CD14-positive monocyte (primary cell): ENCODE measurements at regions not wholly inside any gene's neighbourhood (a gene's known extent, or its start where the extent isn't known, plus 50 kb on each side); places are given as distances from the start of the nearest gene placed in this dataset.

Source experiments
- DNase-seq, 3 donors: peaks; one replicate each; pipeline ENCODE4 v3.0.0-alpha.2; 2011 to 2022
- H2AFZ ChIP-seq: 2 replicates; pipeline ENCODE4 v1.6.0; 2012; ENCODE audit warnings: mild to moderate bottlenecking, low read depth, low read length, inconsistent platforms; ENCODE audit not compliant: insufficient read depth, poor library complexity, severe bottlenecking
- H3K27ac ChIP-seq, 2 donors: 1 replicate in 1 of 2; 2 replicates in 1 of 2; pipeline ENCODE4 v1.5.1; 2012 to 2013; ENCODE audit warnings: low read length in 2 of 2, control low read depth in 1 of 2, inconsistent platforms in 1 of 2, low read depth in 1 of 2, mild to moderate bottlenecking in 1 of 2
- H3K27me3 ChIP-seq, 2 donors: one replicate each; pipeline versions ENCODE4 v1.6.0 to v1.6.1; 2011 to 2013; ENCODE audit warnings: low read length in 2 of 2; ENCODE audit not compliant: control insufficient read depth in 2 of 2, insufficient read depth in 2 of 2
- H3K36me3 ChIP-seq, 2 donors: replicated peaks in 1 of 2; 1 replicate in 1 of 2; 2 replicates in 1 of 2; pipeline versions ENCODE4 v1.5.1 to v1.6.1; 2012 to 2013; ENCODE audit warnings: low read length in 2 of 2, control low read depth in 1 of 2, inconsistent platforms in 1 of 2, mild to moderate bottlenecking in 1 of 2; ENCODE audit not compliant: insufficient read depth in 2 of 2, control insufficient read depth in 1 of 2
- H3K4me1 ChIP-seq, 2 donors: 1 replicate in 1 of 2; 2 replicates in 1 of 2; pipeline versions ENCODE4 v1.5.1 to v1.6.1; 2012 to 2013; ENCODE audit warnings: low read length in 2 of 2, control low read depth in 1 of 2, inconsistent platforms in 1 of 2, mild to moderate bottlenecking in 1 of 2, moderate library complexity in 1 of 2; ENCODE audit not compliant: insufficient read depth in 2 of 2, control insufficient read depth in 1 of 2
- H3K4me2 ChIP-seq: replicated peaks from 2 replicates; pipeline ENCODE3; 2012; ENCODE audit warnings: low read length, moderate library complexity, mild to moderate bottlenecking; ENCODE audit not compliant: poor library complexity, severe bottlenecking; ENCODE audit errors: extremely low read depth
- H3K4me3 ChIP-seq, 3 experiments: fragments of 200-600 bp in 1 of 3; sonication (generic) in 1 of 3; replicated peaks in 1 of 3; 1 replicate in 2 of 3; 2 replicates in 1 of 3; pipeline ENCODE4 v1.5.1; 2011 to 2013; ENCODE audit warnings: low read length in 3 of 3, mild to moderate bottlenecking in 3 of 3, control low read depth in 2 of 3, low read depth in 2 of 3, inconsistent platforms in 1 of 3, moderate library complexity in 1 of 3
- H3K79me2 ChIP-seq: 2 replicates; pipeline ENCODE4 v1.6.0; 2012; ENCODE audit warnings: mild to moderate bottlenecking, control low read depth, inconsistent platforms, low read length, moderate library complexity; ENCODE audit not compliant: insufficient read depth
- H3K9ac ChIP-seq: 2 replicates; pipeline ENCODE4 v1.6.0; 2017; ENCODE audit warnings: low read length, mild to moderate bottlenecking; ENCODE audit not compliant: insufficient read depth, poor library complexity, severe bottlenecking
- H3K9me3 ChIP-seq, 2 donors: replicated peaks in 1 of 2; 1 replicate in 1 of 2; 2 replicates in 1 of 2; pipeline versions ENCODE4 v1.5.1 to v1.6.1; 2012 to 2013; ENCODE audit warnings: low read length in 2 of 2, control low read depth in 1 of 2; ENCODE audit not compliant: control insufficient read depth in 1 of 2, insufficient read depth in 1 of 2
- H4K20me1 ChIP-seq: 2 replicates; pipeline ENCODE4 v1.6.0; 2012; ENCODE audit warnings: mild to moderate bottlenecking, low read length, control low read depth, moderate library complexity; ENCODE audit not compliant: insufficient read depth
- H3K27ac Mint-ChIP-seq, 7 donors: one replicate each; pipeline ENCODE4 v1.8.0; 2020; ENCODE audit warnings: mild to moderate bottlenecking in 7 of 7, mixed read lengths in 7 of 7, moderate library complexity in 6 of 7, inconsistent platforms in 2 of 7
- H3K27me3 Mint-ChIP-seq, 3 donors: one replicate each; pipeline ENCODE4 v1.8.0; 2021 to 2022; ENCODE audit warnings: low read depth in 3 of 3, mild to moderate bottlenecking in 3 of 3, mixed read lengths in 3 of 3, moderate library complexity in 3 of 3, inconsistent platforms in 1 of 3
- H3K36me3 Mint-ChIP-seq, 2 donors: one replicate each; pipeline ENCODE4 v1.8.0; 2020; ENCODE audit warnings: mixed read lengths in 2 of 2, inconsistent platforms in 1 of 2, mild to moderate bottlenecking in 1 of 2
- H3K4me1 Mint-ChIP-seq: one replicate; pipeline ENCODE4 v1.8.0; 2020; ENCODE audit warnings: mild to moderate bottlenecking, mixed read lengths
- H3K4me3 Mint-ChIP-seq, 2 donors: one replicate each; pipeline ENCODE4 v1.8.0; 2020; ENCODE audit warnings: mild to moderate bottlenecking in 2 of 2, mixed read lengths in 2 of 2, moderate library complexity in 1 of 2
- H3K9me3 Mint-ChIP-seq, 7 donors: one replicate each; pipeline ENCODE4 v1.8.0; 2020 to 2022; ENCODE audit warnings: mixed read lengths in 7 of 7, mild to moderate bottlenecking in 6 of 7, moderate library complexity in 6 of 7, inconsistent platforms in 2 of 7
- WGBS: methylation state at CpG from one replicate; pipeline ENCODE4 v1.1.5; 2013; ENCODE audit warnings: missing lambda C conversion rate; ENCODE audit not compliant: insufficient coverage; 5-methylcytosine and 5-hydroxymethylcytosine counted together
- intact Hi-C, 2 donors: fragments of 100-400 bp; cut with micrococcal nuclease; formaldehyde crosslinking; loops; one replicate each; pipeline versions ENCODE4 v1.15.0 to v1.15.1; 2023
- TF ChIP-seq, protein P1 (sequence below): fragments of 200-600 bp; IDR thresholded peaks from one replicate; pipeline ENCODE4 v1.8.0; 2022; ENCODE audit warnings: antibody characterized with exemption, mild to moderate bottlenecking

DNA sequence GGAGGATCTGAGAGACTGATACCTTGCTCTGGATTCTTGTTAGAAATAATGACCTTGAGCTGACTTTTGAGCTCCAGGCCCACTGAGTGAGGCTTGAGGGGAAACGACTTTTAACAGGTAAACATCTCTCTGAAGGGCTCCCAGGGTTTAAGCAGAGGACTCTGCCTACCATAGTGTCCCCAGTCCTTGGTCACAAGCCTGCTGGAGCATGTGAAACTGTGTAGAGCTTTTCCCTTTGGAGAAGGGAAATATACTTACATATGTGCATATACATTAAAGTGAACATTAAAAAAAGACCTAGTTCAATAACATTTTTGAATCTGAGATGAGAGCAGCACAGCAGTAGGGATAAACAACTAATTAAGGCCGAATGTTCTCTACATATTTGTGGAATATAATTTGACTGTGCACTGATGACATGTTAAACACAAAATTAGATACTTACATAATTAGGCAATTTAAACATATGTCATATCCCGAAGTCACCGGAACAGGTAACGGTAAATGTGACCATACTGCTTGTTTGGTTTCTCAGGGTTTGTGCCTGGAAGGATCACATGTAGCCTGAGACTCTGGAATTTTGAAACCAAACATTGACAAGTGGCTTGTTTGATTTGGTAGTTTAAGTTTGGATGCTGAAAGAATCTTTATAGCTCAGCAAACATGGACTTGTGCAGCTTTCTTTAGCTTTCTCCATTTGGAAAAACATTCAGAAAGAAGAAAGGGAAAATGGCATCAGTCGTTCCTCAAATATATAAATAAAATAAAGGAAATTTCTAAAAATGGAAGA lies 266.1 kb upstream of the C2CD4B start:
- no peak for DNase-seq

DNA sequence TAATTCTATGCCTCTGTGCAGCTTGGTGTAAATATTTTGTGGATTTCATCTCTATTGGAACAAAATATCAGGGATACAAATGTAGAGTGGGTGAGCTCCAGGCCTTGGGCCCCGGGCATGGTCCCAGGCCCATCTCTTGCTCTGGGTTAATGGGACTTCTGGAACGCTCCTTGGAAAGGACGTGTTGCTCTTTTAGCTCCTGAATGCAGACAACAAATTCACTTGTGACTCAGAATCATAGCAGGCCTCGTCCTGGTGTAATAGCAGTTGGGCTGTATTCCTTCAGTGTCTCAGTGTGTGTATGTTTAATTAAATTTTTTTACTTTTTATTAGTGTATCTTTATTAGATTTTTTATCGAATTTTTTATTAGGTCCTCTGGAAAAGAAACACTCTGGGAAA lies 266.7 kb upstream of the C2CD4B start:
- Histone ChIP-seq H3K4me1 (no peaks in the 10 kb centered on the region), H3K4me2 (no peak overlapping the region), H3K9ac (no peak overlapping the region), H3K27ac (no peak overlapping the region), H4K20me1 (no peaks in the 10 kb centered on the region), H3K4me3 (no peak overlapping the region), H2AFZ (no peak overlapping the region), H3K9me3 (no peaks in the 10 kb centered on the region), H3K79me2 (no peaks in the 10 kb centered on the region), H3K27me3 (no peaks in the 10 kb centered on the region), H3K36me3 (no peaks in the 10 kb centered on the region)
- TF ChIP-seq, protein P1, sequence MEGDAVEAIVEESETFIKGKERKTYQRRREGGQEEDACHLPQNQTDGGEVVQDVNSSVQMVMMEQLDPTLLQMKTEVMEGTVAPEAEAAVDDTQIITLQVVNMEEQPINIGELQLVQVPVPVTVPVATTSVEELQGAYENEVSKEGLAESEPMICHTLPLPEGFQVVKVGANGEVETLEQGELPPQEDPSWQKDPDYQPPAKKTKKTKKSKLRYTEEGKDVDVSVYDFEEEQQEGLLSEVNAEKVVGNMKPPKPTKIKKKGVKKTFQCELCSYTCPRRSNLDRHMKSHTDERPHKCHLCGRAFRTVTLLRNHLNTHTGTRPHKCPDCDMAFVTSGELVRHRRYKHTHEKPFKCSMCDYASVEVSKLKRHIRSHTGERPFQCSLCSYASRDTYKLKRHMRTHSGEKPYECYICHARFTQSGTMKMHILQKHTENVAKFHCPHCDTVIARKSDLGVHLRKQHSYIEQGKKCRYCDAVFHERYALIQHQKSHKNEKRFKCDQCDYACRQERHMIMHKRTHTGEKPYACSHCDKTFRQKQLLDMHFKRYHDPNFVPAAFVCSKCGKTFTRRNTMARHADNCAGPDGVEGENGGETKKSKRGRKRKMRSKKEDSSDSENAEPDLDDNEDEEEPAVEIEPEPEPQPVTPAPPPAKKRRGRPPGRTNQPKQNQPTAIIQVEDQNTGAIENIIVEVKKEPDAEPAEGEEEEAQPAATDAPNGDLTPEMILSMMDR = no peak
- no peaks in the 10 kb centered on the region for H3K36me3 Mint-ChIP-seq
- H3K27ac Mint-ChIP-seq = no peak overlapping the region
- no peaks in the 10 kb centered on the region for H3K27me3 Mint-ChIP-seq
- 91% methylated on average over 3 of the region's 5 CpGs for WGBS
- no peak overlapping the region for H3K4me3 Mint-ChIP-seq
- peaks cover 0 to 1% (median 0%) of the 10 kb centered on the region in 7 donors for H3K9me3 Mint-ChIP-seq
- H3K4me1 Mint-ChIP-seq = no peaks in the 10 kb centered on the region
- intact Hi-C loops = no loop called here
- no peak for DNase-seq

More for the DNA sequence above, 266.1 kb upstream of the C2CD4B start:
- no peaks in the 10 kb centered on the region for H3K4me1 ChIP-seq
- Mint-ChIP-seq H3K27me3 (no peaks in the 10 kb centered on the region), H3K9me3 (peaks cover 0 to 1% (median 0%) of the 10 kb centered on the region in 7 donors), H3K27ac (no peak overlapping the region), H3K36me3 (no peaks in the 10 kb centered on the region), H3K4me1 (no peaks in the 10 kb centered on the region), H3K4me3 (no peak overlapping the region)
- H3K36me3 ChIP-seq = no peaks in the 10 kb centered on the region
- no peak overlapping the region for H3K9ac ChIP-seq
- H3K4me3 ChIP-seq = no peak overlapping the region
- H4K20me1 ChIP-seq = no peaks in the 10 kb centered on the region
- no peak overlapping the region for H3K27ac ChIP-seq
- intact Hi-C loops = no loop called here
- TF ChIP-seq, protein P1 = no peak
- H2AFZ ChIP-seq = no peak overlapping the region
- no peaks in the 10 kb centered on the region for H3K27me3 ChIP-seq
- no peak overlapping the region for H3K4me2 ChIP-seq
- no peaks in the 10 kb centered on the region for H3K9me3 ChIP-seq
- H3K79me2 ChIP-seq = no peaks in the 10 kb centered on the region
- 96% methylated on average over 3 of the region's 6 CpGs for WGBS
